Skeletal muscle tissue (tissue), 3 donors: ENCODE measurements at regions not wholly inside any gene's neighbourhood (a gene's known extent, or its start where the extent isn't known, plus 50 kb on each side); places are given as distances from the start of the nearest gene placed in this dataset.

Experiments used
- H3K27ac ChIP-seq: one replicate; pipeline ENCODE4 v1.7.0; 2013; ENCODE audit warnings: mild to moderate bottlenecking, low read depth, low read length, inconsistent platforms
- H3K27me3 ChIP-seq, 3 donors: one replicate each; pipeline ENCODE4 v1.7.0; 2013; ENCODE audit warnings: low read length in 3 of 3; ENCODE audit not compliant: control insufficient read depth in 3 of 3, insufficient read depth in 3 of 3
- H3K36me3 ChIP-seq, 3 donors: one replicate each; pipeline ENCODE4 v1.7.0; 2013; ENCODE audit warnings: low read length in 3 of 3; ENCODE audit not compliant: control insufficient read depth in 3 of 3, insufficient read depth in 3 of 3
- H3K4me1 ChIP-seq, 3 donors: one replicate each; pipeline ENCODE4 v1.7.0; 2013; ENCODE audit warnings: low read length in 3 of 3, mild to moderate bottlenecking in 3 of 3; ENCODE audit not compliant: control insufficient read depth in 3 of 3, insufficient read depth in 3 of 3
- H3K4me3 ChIP-seq, 3 donors: one replicate each; pipeline ENCODE4 v1.7.0; 2013; ENCODE audit warnings: low read length in 3 of 3
- H3K9ac ChIP-seq, 3 donors: one replicate each; pipeline ENCODE4 v1.7.0; 2013; ENCODE audit warnings: low read length in 3 of 3, mild to moderate bottlenecking in 3 of 3, moderate library complexity in 2 of 3, low read depth in 1 of 3
- H3K9me3 ChIP-seq, 3 donors: one replicate each; pipeline ENCODE4 v1.7.0; 2013; ENCODE audit warnings: low read length in 3 of 3; ENCODE audit not compliant: control insufficient read depth in 3 of 3
- donor health status: Osteomylitis.

DNA sequence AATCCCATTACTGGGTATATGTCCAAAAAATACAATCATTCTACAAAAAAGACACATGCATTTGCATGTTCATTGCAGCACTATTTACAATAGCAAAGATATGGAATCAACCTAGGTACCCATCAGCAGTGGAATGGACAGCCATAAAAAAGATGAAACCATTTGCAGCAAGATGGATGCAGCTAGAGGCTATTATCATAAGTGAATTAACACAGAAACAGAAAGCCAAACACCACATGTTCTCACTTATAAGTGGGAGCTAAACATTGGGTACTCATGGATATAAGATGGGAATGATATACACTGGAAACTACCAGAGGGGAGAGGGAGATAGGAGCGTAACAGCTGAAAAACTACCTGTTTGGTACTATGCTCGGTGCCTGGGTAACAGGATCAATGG is 154.0 kb downstream of the TMEM26 start:
- no peak overlapping the region for H3K9ac ChIP-seq
- no peak overlapping the region for H3K4me3 ChIP-seq
- no peak overlapping the region for H3K27ac ChIP-seq
- peaks cover 0 to 2% (median 0%) of the 10 kb centered on the region in 3 donors for H3K9me3 ChIP-seq
- no peaks in the 10 kb centered on the region for H3K4me1 ChIP-seq
- H3K27me3 ChIP-seq, result no peaks in the 10 kb centered on the region
- H3K36me3 ChIP-seq, result no peaks in the 10 kb centered on the region

DNA sequence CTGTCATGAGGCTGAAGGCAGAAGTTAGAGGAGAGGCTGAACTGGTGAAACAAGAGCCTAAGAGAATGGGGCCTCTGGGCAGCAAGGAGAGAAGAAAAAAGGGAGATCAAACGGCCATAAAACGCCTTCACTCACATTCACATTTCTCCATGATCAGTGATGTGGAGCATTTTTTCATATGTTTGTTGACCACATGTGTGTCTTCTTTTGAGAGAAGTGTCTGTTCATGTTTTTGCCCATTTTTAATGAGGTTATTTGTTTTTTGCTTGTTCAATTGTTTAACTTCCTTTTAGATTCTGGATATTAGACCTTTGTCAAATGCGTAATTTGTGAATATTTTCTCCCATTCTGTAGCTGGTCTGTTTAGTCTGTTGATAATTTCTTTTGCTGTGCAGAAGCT is 155.0 kb downstream of the TMEM26 start:
- Histone ChIP-seq H3K36me3 (no peaks in the 10 kb centered on the region), H3K4me3 (no peak overlapping the region), H3K27ac (no peak overlapping the region), H3K27me3 (no peaks in the 10 kb centered on the region), H3K9ac (no peak overlapping the region), H3K9me3 (peaks cover 0 to 2% (median 0%) of the 10 kb centered on the region in 3 donors), H3K4me1 (no peaks in the 10 kb centered on the region)

DNA sequence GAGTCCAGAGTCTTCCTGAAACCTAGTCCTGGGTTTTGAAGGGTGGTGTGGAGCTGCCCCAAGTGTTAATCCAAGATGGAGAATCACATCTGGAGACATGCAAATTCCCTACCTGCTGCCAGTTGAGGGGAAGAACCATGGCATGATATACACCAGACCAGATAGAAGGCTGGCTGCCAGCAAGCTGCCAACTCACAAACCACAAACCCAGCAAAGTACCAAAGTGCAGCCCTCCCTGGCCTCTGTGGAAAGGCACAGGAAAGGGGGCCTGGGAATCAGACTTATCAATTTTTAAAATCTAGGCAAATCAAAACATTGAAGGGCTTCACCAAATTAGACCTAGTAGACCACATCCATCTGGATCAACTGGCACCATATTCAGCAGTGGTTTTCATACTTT is 157.0 kb downstream of the TMEM26 start:
- no peaks in the 10 kb centered on the region for H3K4me1 ChIP-seq
- H3K36me3 ChIP-seq, result no peaks in the 10 kb centered on the region
- no peak overlapping the region for H3K9ac ChIP-seq
- H3K27ac ChIP-seq, result no peak overlapping the region
- peaks cover 0 to 2% (median 0%) of the 10 kb centered on the region in 3 donors for H3K9me3 ChIP-seq
- H3K4me3 ChIP-seq, result no peak overlapping the region
- H3K27me3 ChIP-seq, result no peaks in the 10 kb centered on the region

DNA sequence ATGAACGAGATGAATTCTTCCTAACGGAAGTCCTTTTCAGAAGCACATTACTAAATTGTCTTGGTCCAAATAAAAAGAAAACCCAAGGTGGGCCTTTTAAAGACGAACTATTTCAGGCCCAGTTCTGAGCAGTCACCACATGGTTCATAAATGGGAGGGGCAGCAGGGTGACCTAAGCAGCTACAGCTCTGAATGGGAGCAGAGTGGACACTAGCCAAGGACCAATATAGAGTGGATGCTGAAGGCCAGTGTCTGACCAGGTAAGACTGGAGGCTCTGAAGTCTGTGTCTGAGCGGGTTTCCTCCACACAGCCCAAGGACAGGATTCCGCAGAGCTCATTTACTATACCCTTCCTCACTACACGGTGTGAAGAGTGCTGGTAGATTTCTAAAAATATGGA is 159.1 kb downstream of the TMEM26 start:
- Histone ChIP-seq H3K27me3 (no peaks in the 10 kb centered on the region), H3K9ac (no peak overlapping the region), H3K27ac (no peak overlapping the region), H3K4me3 (no peak overlapping the region), H3K36me3 (no peaks in the 10 kb centered on the region), H3K4me1 (no peaks in the 10 kb centered on the region), H3K9me3 (peaks cover 0 to 2% (median 0%) of the 10 kb centered on the region in 3 donors)

DNA sequence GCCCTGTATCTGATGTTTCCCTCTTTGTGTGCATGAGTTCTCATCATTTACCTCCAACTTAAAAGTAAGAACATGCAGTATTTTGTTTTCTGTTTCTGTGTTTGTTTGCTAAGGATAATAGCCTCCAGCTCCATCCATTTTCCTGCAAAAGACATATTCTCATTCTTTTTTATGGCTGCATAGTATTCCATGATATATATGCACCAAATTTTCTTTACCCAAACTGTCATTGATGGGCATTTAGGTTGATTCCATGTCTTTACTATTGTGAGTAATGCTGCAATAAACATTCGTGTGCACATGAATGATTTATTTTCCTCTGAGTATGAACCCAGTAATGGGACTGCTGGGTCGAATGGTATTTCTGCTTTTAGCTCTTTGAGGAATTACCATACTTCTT is 163.4 kb downstream of the TMEM26 start:
- no peaks in the 10 kb centered on the region for H3K36me3 ChIP-seq
- H3K9me3 ChIP-seq, result no peaks in the 10 kb centered on the region
- H3K4me3 ChIP-seq, result no peak overlapping the region
- H3K27ac ChIP-seq, result no peak overlapping the region
- H3K9ac ChIP-seq, result no peak overlapping the region
- peaks cover 0 to 5% (median 0%) of the 10 kb centered on the region in 3 donors for H3K4me1 ChIP-seq
- H3K27me3 ChIP-seq, result no peaks in the 10 kb centered on the region

DNA sequence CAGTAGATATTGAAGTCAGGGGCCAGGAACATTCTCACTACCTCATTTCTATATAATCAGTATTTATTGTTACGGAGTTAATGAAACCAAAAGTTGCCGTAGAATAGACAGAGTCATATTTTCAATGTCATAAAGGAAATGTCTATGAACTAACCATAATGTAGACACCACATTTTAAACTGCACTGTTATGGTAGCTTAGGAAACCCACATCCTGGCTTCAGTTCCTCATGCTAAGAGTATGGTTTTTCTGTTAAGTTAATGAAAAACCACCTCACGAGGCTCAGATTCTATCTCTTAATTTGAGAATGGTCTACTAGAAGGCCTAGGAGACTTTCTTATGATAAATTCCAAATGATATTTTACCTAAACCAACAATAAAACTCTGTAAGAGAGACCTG is 166.5 kb downstream of the TMEM26 start:
- no peaks in the 10 kb centered on the region for H3K9me3 ChIP-seq
- H3K4me3 ChIP-seq, result no peak overlapping the region
- H3K9ac ChIP-seq, result no peak overlapping the region
- no peaks in the 10 kb centered on the region for H3K27me3 ChIP-seq
- no peaks in the 10 kb centered on the region for H3K36me3 ChIP-seq
- H3K27ac ChIP-seq, result no peak overlapping the region
- peaks cover 0 to 5% (median 0%) of the 10 kb centered on the region in 3 donors for H3K4me1 ChIP-seq

DNA sequence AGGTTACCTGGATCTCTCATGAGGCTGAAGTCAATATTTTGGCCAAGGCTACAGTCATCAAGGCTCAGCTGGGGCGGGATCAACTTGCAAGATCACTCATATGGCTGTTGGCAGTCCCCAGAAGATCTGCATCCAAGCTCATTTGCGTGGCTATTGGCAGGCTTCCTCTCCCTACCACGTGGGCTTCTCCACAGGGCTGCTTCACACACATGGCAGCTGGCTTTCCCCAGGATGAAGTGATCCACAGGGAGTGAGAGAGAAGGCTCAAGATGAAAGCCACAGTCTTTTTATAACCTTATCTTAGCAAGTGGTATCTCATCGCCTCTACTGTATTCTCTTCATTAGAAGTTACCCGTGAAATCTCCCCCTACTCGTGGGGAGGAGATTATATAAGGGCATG is 167.4 kb downstream of the TMEM26 start:
- H3K36me3 ChIP-seq, result no peaks in the 10 kb centered on the region
- H3K9ac ChIP-seq, result no peak overlapping the region
- no peak overlapping the region for H3K4me3 ChIP-seq
- no peaks in the 10 kb centered on the region for H3K27me3 ChIP-seq
- H3K9me3 ChIP-seq, result no peaks in the 10 kb centered on the region
- H3K27ac ChIP-seq, result no peak overlapping the region
- peaks cover 0 to 5% (median 0%) of the 10 kb centered on the region in 3 donors for H3K4me1 ChIP-seq

DNA sequence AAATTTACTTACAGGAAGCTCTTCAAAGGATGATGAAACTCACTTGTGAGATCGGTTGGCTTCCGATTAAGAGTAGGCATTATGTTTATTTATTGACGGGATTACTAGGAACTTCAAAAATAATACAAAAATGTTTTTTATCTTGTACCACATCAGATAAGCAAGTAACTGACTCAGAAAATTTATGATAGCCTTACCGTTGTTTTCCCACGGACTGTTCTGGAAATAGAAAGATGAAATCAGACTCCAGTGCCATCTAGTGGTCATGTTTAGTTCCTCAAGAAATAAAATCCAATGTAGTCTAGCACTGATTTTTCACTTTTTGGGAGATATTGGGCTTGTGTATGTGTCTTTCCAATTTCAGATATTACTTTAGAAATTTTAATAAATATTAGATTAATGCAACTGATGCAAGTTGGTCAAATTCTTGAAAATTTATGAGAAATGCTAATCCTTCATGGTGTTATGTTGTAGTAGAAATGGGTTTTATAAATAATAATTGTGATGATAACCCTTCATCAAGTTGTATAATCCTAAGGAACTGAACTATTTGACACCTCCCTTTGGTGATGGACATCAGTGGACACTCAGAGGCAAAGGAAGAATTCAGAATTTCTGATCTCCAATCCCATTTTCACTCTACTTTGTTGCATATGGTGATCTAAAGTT is 168.8 kb downstream of the TMEM26 start:
- no peaks in the 10 kb centered on the region for H3K36me3 ChIP-seq
- no peak overlapping the region for H3K4me3 ChIP-seq
- H3K9me3 ChIP-seq, result no peaks in the 10 kb centered on the region
- no peak overlapping the region for H3K9ac ChIP-seq
- H3K27me3 ChIP-seq, result no peaks in the 10 kb centered on the region
- H3K4me1 ChIP-seq, result peaks cover 0 to 5% (median 0%) of the 10 kb centered on the region in 3 donors
- H3K27ac ChIP-seq, result no peak overlapping the region

DNA sequence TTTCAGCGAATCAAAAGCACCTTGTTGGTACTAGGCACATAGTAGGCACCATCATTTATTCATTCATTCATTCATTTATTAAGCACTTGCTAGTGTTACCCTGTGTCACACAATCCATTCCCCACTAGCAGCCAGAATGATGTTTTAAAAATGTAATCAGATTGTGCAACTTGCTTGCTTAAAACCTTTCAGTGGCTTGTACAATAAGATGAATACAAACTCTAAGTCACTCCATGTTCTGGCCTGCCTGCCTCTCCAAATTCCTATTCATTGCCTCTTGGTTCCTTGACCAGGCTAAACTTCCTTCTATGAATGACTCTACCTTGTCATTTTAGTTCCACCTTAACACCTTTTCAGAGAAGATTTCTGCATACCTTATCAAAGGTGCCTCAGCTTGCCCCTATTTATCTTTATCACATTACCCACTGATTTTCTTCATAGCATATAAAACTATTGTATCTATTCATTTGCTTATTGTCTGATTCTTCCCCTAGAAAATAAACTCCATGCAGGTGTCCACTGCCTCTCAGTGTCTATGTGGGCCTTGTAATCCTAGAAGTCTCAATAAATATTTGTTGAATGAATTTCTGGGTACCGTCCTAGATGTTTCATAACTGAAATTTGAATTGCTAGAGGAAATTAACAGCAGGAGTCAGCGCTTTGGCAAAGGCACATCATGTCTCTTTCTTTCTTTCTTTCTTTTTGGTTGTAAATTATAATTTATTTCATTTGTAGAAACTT is 169.5 kb downstream of the TMEM26 start:
- no peak overlapping the region for H3K4me3 ChIP-seq
- peaks cover 0 to 5% (median 0%) of the 10 kb centered on the region in 3 donors for H3K4me1 ChIP-seq
- H3K27ac ChIP-seq, result no peak overlapping the region
- H3K27me3 ChIP-seq, result no peaks in the 10 kb centered on the region
- peak overlapping the region in 1 of 3 donors; percentile 10 for H3K9ac ChIP-seq
- H3K36me3 ChIP-seq, result no peaks in the 10 kb centered on the region
- H3K9me3 ChIP-seq, result no peaks in the 10 kb centered on the region

DNA sequence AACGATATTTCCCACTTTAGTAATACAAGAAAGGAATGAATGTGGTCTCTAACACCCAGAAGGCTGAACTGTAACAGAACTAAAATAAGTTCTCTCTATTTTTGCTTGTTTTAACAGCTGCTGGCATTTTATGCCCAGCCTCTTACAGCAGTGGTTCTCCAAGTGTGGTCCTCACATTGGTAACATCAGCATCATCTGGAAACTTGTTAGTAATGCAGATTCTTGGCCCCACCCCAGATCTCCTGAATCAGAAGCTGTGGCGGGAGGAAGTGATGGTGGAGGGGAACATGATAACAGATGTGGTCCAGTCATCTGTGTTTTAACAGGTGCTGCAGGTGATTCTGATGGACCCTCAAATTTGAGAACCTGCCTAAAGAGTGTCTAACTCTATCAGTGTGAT is 170.1 kb downstream of the TMEM26 start:
- Histone ChIP-seq H3K27ac (no peak overlapping the region), H3K27me3 (no peaks in the 10 kb centered on the region), H3K36me3 (no peaks in the 10 kb centered on the region), H3K9ac (no peak overlapping the region), H3K9me3 (no peaks in the 10 kb centered on the region), H3K4me1 (peaks cover 0 to 5% (median 0%) of the 10 kb centered on the region in 3 donors), H3K4me3 (no peak overlapping the region)
